ENCODE measurements at regions not wholly inside any gene's neighbourhood (a gene's known extent, or its start where the extent isn't known, plus 50 kb on each side); places are given as distances from the start of the nearest gene placed in this dataset.

GRCh38 chr7:116431787-116432526 is 67.6 kb upstream of the CAV2 start:
- TF ChIP-seq EZH2 (IDR thresholded peaks at IDR 0.05; ENCODE audit: insufficient read depth, low read length) (no peak), CTCF (IDR thresholded peaks at IDR 0.05; ENCODE audit: insufficient read depth, low read depth, low read length) (no peak)
- Histone ChIP-seq H3K27ac (ENCODE audit: low read depth, low read length) (no peak overlapping the region), H3K4me1 (ENCODE audit: insufficient read depth, low read length) (peaks cover 5% of the 10 kb centered on the region), H3K27me3 (ENCODE audit: insufficient read depth, low read length) (no peaks in the 10 kb centered on the region), H3K4me2 (ENCODE audit: low read length) (no peak overlapping the region), H3K36me3 (ENCODE audit: insufficient read depth, low read length) (no peaks in the 10 kb centered on the region), H3K4me3 (ENCODE audit: insufficient read depth, low read depth, low read length) (no peak overlapping the region), H4K20me1 (ENCODE audit: insufficient read depth, low read length) (no peaks in the 10 kb centered on the region), H3K79me2 (ENCODE audit: insufficient read depth, low read length) (no peaks in the 10 kb centered on the region), H3K9ac (ENCODE audit: low read length) (no peak overlapping the region), H2AFZ (ENCODE audit: low read depth, low read length) (no peak overlapping the region), H3K9me3 (ENCODE audit: insufficient read depth, low read depth, low read length) (no peaks in the 10 kb centered on the region)
- no peaks in the 10 kb centered on the region for H3K27me3 Mint-ChIP-seq (ENCODE audit: low read depth, unreplicated experiment)
- DNase-seq (ENCODE audit: low read depth) (no peak), FAIRE-seq (peak; percentile 41)
- peaks cover 32% of the 10 kb centered on the region for H3K4me1 Mint-ChIP-seq (ENCODE audit: low read depth, unreplicated experiment)
- no peak overlapping the region for H3K27ac Mint-ChIP-seq (ENCODE audit: unreplicated experiment)
- H3K4me3 Mint-ChIP-seq (ENCODE audit: unreplicated experiment), result no peak overlapping the region
- H3K9me3 Mint-ChIP-seq (ENCODE audit: unreplicated experiment), result peaks cover 3% of the 10 kb centered on the region
- H3K36me3 Mint-ChIP-seq (ENCODE audit: low read depth, unreplicated experiment), result no peaks in the 10 kb centered on the region

- no peaks in the 10 kb centered on the region for H3K36me3 Mint-ChIP-seq (ENCODE audit: low read depth, unreplicated experiment)
- H3K4me2 ChIP-seq (ENCODE audit: low read length), result no peak overlapping the region
- no peak for TF ChIP-seq EZH2 (IDR thresholded peaks at IDR 0.05; ENCODE audit: insufficient read depth, low read length)
- TF ChIP-seq CTCF (IDR thresholded peaks at IDR 0.05; ENCODE audit: insufficient read depth, low read depth, low read length), result no peak
Measured at GRCh38 chr7:116432527-116432916, 67.0 kb upstream of the CAV2 start.

GRCh38 chr7:116433246-116433645 is 66.3 kb upstream of the CAV2 start:
- FAIRE-seq, result no peak

More at GRCh38 chr7:116432527-116432916, 67.0 kb upstream of the CAV2 start:
- peaks cover 30% of the 10 kb centered on the region for H3K4me1 Mint-ChIP-seq (ENCODE audit: low read depth, unreplicated experiment)
- Histone ChIP-seq H3K4me1 (ENCODE audit: insufficient read depth, low read length) (peaks cover 5% of the 10 kb centered on the region), H3K9ac (ENCODE audit: low read length) (no peak overlapping the region), H3K36me3 (ENCODE audit: insufficient read depth, low read length) (no peaks in the 10 kb centered on the region), H3K4me3 (ENCODE audit: insufficient read depth, low read depth, low read length) (no peak overlapping the region), H2AFZ (ENCODE audit: low read depth, low read length) (no peak overlapping the region), H3K9me3 (ENCODE audit: insufficient read depth, low read depth, low read length) (no peaks in the 10 kb centered on the region), H3K27me3 (ENCODE audit: insufficient read depth, low read length) (no peaks in the 10 kb centered on the region), H3K27ac (ENCODE audit: low read depth, low read length) (no peak overlapping the region), H3K79me2 (ENCODE audit: insufficient read depth, low read length) (no peaks in the 10 kb centered on the region), H4K20me1 (ENCODE audit: insufficient read depth, low read length) (no peaks in the 10 kb centered on the region)
- H3K4me3 Mint-ChIP-seq (ENCODE audit: unreplicated experiment), result no peak overlapping the region
- H3K27me3 Mint-ChIP-seq (ENCODE audit: low read depth, unreplicated experiment), result no peaks in the 10 kb centered on the region
- FAIRE-seq (no peak), DNase-seq (ENCODE audit: low read depth) (no peak)
- H3K27ac Mint-ChIP-seq (ENCODE audit: unreplicated experiment), result no peak overlapping the region
- H3K9me3 Mint-ChIP-seq (ENCODE audit: unreplicated experiment), result peaks cover 3% of the 10 kb centered on the region

More at GRCh38 chr7:116433246-116433645, 66.3 kb upstream of the CAV2 start:
- H3K27ac Mint-ChIP-seq (ENCODE audit: unreplicated experiment), result peak overlapping the region; percentile 38
- Histone ChIP-seq H3K79me2 (ENCODE audit: insufficient read depth, low read length) (no peaks in the 10 kb centered on the region), H2AFZ (ENCODE audit: low read depth, low read length) (no peak overlapping the region), H3K4me1 (ENCODE audit: insufficient read depth, low read length) (peaks cover 5% of the 10 kb centered on the region), H3K4me3 (ENCODE audit: insufficient read depth, low read depth, low read length) (no peak overlapping the region), H3K9ac (ENCODE audit: low read length) (no peak overlapping the region), H3K36me3 (ENCODE audit: insufficient read depth, low read length) (no peaks in the 10 kb centered on the region), H4K20me1 (ENCODE audit: insufficient read depth, low read length) (no peaks in the 10 kb centered on the region), H3K4me2 (ENCODE audit: low read length) (no peak overlapping the region), H3K27me3 (ENCODE audit: insufficient read depth, low read length) (no peaks in the 10 kb centered on the region), H3K9me3 (ENCODE audit: insufficient read depth, low read depth, low read length) (no peaks in the 10 kb centered on the region), H3K27ac (ENCODE audit: low read depth, low read length) (no peak overlapping the region)
- TF ChIP-seq EZH2 (IDR thresholded peaks at IDR 0.05; ENCODE audit: insufficient read depth, low read length) (no peak), CTCF (IDR thresholded peaks at IDR 0.05; ENCODE audit: insufficient read depth, low read depth, low read length) (no peak)
- no peaks in the 10 kb centered on the region for H3K27me3 Mint-ChIP-seq (ENCODE audit: low read depth, unreplicated experiment)
- peaks cover 30% of the 10 kb centered on the region for H3K4me1 Mint-ChIP-seq (ENCODE audit: low read depth, unreplicated experiment)
- no peak overlapping the region for H3K4me3 Mint-ChIP-seq (ENCODE audit: unreplicated experiment)
- H3K9me3 Mint-ChIP-seq (ENCODE audit: unreplicated experiment), result peaks cover 3% of the 10 kb centered on the region
- no peaks in the 10 kb centered on the region for H3K36me3 Mint-ChIP-seq (ENCODE audit: low read depth, unreplicated experiment)
- DNase-seq (ENCODE audit: low read depth), result peak; percentile 29
